GM21360 (cell line): ENCODE measurements at regions not wholly inside any gene's neighbourhood (a gene's known extent, or its start where the extent isn't known, plus 50 kb on each side); places are given as distances from the start of the nearest gene placed in this dataset.

Experiments used
- ATAC-seq: cut with Tn5 transposase; IDR thresholded peaks from one replicate; pipeline ENCODE4 v1.9.1; 2021; ENCODE audit warnings: mild to moderate bottlenecking, moderate library complexity; ENCODE audit not compliant: unreplicated experiment

DNA sequence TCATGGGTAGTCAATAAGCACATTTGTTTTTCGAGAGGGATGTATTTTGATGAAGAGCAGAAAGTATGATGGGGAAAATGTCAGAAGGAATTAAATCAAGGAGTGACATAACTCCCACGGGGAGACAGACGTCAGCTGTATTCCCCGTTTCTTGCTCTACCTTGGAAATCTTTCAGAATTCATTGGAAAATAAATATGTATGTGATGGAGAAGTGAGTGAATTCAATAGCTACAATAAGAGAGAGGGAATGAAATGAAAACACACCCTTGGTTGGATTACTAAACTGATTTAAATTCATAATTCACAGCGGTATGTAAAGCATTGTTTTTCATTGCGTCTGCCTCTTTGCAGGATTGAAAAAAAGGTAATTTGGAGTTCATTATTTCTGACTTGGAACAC lies 209.7 kb upstream of the KLF4 start:
- no peak for ATAC-seq

DNA sequence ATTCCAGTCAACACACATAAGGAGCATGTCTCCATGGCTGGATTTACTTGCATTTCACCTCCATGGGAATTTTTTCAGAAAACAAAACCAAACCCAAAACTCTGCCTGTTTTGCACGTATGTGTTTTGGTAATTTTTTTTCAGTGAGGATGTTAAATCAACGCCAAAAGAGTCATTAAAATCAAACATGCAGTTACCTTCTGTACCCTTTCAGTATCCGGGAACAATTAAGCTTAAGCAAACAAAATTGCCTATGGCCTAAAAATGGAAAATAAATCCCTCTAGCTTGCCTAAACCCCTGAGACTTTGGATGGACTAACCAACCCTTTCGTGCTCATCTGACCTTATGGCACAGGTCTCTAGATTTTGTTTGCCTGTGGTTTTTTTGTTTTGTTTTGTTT lies 209.2 kb upstream of the KLF4 start:
- no peak for ATAC-seq

DNA sequence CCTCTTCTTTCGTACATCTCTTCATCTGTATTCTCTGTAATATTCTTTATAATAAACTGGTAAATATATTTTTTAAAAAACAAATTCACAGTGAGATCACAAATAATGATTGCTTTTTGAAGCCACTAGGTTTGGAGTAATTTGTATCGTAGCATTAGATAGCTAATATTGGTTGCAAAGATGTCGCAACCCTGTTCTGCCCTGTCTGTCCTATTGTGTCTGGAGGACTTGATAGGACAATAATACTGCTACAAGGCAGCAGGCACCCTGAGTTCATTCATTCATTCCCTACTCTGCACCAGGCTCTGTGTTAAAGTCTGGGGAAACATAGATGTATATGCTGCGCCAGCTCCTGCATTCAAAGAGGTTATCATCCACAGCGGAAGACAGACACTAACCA lies 206.7 kb upstream of the KLF4 start:
- no peak for ATAC-seq

DNA sequence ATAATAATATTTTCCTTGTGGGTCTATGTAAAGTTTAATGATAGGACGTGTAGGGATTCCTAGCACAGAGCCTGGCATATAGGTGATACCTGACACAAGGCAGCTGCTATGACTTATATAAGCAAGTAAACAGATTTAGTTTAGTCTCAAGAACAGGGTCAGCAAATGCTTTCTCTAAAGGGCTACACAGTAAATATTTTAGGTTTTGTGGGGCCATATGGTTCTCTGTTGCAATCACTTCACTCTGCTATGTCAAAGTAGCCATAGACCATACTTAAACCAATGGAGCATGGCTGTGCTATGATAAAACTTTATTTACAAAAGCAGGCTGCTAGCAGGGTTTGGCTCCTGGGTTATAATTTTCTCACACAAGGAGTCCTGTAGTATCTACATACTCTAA lies 204.8 kb upstream of the KLF4 start:
- ATAC-seq = no peak

DNA sequence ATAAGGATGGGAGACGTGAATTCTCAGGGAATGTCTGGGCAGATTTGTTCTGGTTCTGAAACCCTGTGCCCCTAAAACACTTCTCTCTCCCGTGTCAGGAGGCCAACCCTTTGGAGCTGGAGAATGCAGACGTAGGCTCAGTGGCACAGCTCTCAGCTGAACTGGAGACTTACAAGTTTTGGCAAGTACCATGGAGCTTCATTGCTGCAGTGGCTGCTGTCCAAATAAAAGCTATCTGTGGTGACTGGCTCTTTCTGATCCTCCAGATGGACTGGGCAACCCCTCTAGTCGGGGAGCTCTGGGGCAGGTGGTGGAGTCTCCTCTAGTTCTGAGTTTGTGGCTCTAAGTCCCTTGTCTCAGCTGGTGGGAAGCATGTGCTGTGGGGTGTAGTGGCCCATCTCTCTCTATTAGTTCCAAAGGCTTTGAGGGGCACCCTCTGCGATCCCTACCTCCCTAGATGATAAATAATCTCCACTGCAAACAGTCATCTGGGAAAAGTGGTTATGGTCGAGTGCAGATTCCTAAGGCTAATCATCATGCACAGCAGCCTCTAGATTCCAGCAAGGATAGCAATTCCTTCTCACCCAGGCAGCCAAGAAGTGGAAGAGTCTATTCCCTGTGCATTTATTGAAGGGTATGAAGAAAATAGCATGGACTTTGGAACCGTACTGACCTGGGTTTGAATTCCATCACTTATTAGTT lies 204.2 kb upstream of the KLF4 start:
- ATAC-seq = no peak

DNA sequence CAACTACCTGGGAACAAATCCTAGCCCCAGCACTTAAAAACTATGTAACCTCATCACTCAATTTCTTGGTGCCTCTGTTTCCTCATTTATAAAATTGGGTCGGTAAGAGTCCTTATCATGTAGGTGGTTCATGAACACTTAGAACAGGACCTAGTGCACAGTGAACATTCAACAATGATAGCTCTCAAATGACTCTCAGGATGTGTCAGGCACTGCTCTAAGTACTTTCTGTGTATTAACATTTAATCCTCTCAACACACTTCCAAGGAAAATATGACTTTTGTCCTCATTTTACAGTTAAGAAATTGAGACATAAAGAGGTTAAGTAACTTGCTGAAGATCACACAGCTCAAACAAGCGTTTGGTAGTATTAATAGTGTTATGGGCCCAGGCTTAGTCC lies 202.1 kb upstream of the KLF4 start:
- ATAC-seq = no peak

DNA sequence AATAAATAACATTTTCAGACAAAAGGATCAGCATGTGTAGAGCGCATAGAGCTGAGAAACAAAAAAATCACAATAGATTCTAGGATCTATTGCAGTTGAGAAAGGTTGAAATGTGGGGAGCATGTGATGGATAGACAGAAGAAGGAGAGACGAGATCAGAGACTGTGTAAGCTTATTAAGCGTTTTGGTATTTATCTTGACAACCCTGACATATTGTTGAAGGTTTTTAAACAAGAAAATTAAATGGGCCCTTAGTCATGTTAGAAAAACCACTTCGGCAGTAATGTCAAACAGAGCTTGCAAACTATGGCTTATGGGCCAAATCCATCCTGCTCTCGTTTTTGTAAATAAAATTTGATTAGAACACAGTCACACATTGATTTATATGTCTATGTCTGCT lies 200.5 kb upstream of the KLF4 start:
- ATAC-seq = no peak

DNA sequence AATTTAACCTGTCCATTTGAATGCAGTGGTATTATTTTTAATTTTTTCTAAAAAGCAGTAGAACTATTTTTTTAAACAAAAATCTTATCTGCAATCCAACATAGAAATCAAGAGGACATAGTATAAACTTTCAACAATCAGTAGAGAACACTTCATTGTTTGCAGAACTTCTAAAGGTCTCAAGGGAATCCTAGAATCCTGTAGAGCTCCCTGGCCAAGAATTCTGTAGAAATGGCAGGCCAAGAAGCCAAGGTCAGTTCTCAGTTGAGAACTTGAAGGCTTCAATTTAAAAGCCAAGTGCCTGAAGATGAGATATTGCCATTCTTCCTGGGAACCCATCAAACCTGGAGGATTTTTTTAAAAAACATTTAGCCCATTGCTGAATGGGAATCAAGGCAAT lies 199.2 kb upstream of the KLF4 start:
- no peak for ATAC-seq

DNA sequence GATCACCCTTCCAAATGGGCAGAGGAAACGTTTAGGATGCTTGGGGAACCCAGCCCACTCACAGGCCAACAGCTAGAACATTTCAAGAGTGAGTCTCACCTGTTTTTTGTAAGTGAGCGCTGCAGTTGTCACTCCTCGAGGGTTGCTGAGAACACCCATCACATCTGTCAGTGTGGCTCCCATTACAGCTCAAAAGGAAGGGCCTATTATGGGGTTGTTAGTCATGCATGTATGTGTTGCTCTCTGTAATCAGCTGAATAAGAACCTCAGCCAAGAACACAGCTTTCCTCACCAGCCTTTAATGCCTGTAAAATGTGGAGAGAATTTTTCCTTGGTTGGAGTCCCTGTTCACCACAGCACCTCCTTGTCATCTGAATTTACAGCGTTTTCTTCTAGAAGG lies 196.3 kb upstream of the KLF4 start:
- no peak for ATAC-seq

DNA sequence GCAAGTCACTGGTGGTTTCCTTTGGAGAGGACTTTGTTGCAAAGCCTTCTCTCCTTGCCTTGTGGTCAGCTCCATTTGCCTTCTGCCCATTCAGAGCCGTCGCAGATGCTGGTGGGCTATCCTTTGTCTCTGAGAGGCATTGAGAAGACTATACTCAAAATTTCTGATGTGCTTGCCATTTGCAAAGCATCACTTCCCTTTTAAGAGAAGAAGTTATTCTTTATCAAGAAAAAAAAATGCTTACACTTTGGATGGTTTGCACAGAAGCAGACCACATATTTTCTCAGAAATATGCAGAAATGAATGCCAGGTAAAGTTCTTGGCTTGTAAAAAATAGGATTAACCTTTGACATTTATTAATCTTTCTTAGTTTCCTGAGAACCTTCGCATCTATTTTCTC lies 195.8 kb upstream of the KLF4 start:
- ATAC-seq = no peak

DNA sequence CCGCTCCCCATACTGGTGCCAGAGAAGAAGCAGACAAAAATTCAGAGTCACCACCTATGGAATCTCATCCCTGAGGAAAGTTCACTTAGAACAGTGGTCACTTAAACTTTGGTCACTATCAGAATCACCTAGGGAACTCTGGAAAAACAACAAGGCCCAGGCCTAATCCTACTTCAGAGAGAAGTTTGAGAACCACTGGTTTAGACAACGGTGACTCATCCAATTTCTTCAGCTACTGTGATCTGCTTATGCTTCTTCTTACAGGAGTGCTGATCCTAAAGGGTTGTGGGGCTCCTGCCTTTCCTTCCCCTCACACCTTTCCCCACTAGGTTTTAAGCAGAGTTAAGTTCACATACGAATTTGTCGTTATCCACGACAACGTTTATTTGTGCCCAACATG lies 194.7 kb upstream of the KLF4 start:
- no peak for ATAC-seq

DNA sequence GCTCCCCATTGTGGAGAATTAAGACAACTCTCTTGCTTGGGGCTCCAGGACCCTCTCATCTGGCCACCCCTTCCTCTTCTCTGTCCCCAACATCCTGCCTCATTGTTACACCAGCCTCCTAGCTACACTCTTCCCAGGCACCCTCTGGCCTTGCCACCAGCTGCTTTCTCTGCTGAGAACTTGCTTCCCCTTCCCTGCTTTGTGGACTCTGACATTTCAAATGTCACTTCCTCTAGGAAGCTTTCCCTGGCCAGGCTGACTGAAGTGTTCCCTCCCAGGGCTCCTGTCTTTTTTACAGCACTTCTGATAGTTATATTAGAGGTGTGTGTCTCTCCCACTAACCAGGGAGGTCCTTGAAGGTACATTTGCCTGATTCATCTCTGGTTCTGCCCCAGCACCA lies 194.0 kb upstream of the KLF4 start:
- no peak for ATAC-seq

DNA sequence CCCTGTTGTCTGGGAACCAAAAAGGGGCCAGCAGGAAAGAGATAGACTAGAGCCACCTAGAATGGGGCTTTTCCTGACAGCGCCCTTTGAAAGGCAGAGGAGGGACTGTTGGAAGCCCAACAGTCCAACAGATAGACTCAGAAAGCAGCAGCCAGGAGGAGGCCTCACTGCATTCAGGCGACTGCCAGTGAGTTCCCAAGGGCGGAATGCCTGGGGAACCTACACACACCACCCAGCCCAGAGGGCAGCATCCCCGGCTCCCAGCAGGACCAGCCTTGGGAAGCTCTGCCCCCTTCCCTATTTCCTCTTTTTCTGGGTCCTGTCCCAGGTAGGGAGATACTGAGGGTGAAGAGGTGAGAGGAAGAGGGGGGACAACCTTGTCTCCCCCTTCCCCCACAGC lies 192.4 kb upstream of the KLF4 start:
- ATAC-seq = no peak

DNA sequence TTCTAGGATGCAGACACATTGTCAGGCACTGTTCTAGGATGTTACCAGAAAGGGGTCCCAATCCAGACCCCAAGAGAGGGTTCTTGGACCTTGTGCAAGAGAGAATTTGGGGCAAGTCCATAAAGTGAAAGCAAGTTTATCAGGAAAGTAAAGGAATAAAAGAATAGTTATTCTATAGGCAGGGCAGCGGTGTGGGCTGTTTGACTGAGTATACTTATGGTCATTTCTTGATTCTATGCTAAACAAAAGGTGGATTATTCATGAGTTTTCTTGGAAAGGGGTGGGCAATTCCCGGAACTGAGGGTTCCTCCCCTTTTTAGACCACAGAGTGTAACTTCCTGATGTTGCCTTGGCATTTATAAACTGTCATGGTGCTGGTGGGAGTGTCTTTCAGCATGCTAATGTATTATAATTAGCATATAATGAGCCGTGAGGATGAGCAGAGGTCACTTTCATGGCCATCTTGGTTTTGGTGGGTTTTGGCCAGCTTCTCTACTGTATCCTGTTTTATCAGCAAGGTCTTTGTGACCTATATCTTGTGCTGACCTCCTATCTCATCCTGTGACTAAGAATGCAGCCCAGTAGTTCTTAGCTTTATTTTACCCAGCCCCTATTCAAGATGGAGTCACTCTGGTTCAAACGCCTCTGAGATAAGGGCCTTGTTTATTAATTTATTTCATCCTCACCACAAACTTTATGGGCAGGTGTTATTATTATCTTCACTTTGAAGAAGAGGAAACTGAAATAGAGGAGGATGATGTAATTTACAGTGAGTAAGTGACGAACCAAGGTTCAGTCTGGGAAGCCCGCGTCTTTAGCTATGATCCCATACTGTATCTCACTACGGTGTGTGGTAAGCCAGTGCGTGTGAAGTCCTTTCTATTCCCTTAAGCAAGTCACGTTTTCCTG lies 186.0 kb upstream of the KLF4 start:
- ATAC-seq = no peak

DNA sequence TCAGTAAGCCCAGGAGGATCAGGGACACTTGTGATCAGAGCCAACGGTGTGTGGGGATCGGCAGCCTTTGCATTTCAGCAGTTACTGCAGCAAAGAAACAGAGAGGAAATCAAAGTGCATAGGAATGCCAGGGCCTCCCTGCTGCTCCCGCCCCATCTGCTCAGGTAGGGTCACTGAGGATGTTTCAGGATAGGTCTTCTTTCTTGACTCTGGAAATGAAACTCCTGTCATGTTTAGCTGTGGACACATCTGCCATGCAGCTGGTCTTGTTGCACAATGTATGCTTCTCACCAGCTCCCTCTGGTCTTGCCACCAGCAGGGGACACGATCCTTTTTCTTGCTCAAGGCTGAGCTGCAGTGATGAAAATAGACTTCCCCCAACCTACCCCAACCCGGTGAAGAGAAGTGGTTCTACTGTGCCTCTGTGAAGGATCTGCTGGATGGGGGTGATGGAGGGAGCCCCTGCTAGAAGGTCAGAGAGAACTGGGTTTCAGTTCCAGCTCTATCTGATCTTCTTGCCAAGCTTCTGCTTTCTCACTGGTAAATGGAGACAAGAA lies 185.2 kb upstream of the KLF4 start:
- ATAC-seq = no peak

DNA sequence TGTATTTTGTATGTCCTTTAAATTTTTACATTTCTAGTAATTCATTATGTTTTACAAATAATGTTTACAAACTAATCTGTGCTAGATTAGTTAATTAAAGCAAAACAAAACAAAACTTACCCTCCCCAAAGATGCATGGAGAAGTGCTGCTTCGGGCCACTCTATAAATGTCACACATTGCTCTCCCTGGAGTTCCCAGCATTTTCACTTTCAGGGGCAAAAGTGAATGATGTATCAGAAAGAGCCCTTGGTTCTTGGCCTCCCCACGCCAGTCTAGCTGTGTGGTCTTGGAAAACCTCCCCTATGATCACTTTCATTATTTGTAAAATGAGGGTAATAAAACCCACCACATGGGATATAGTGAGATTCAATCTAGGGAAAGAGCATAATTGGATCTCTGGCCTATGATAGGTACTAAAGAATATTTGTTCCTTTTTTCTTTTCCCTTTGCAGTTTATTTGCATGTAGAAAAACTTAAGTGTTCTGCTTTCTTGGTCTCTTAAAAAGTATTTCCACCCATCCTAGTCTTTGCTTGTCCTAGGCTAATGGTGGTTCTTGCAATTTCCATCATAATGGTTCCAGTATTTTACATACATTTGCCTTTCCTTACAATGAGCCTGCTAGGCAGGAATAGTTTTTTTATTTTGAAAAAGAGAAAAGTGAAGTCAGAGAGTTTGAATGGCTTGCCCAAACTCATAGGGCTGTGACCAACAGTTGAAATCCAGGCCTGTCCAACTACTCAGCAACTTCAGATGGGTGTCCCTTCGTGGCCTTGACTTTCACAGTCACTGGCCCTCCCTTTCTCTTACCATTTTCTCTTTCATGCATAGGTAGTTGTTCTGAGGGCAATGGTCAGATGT lies 184.5 kb upstream of the KLF4 start:
- ATAC-seq = no peak

DNA sequence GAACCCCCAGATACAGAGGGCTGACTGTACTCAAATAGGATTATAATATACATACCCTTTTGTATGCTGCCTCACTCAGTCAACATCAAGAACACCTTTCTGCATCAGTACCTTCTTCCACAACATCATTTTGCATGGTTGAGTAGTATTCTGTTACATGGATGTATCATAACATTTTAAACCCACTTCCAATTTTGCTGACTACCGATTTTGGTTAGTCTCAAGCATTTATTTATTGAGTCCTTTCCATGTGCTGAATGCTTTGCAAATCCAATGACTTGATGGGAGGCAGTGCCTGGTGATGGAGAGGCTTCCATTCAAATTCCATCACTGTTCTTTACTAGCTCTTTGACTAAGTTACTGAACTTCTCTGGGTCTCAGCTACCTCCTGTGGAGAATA lies 182.0 kb upstream of the KLF4 start:
- ATAC-seq = no peak

DNA sequence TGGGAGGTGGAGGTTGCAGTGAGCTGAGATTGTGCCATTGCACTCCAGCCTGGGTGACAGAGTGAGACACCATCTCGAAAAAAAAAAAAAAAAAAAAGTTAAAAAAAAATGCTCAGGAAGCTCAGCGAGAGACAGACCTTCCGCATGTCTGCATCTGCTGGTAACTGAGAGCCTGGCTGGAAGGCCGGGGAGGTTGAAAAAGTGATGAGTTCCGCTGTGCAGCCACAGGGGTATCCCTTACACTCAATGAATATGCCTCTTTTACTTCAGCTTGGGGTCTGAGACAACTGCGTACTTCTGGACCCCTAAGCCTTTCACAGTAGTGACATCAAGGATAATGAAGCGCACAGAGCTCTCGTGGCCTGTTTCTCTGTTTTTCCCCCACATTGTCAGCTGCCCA lies 179.9 kb upstream of the KLF4 start:
- ATAC-seq = no peak

DNA sequence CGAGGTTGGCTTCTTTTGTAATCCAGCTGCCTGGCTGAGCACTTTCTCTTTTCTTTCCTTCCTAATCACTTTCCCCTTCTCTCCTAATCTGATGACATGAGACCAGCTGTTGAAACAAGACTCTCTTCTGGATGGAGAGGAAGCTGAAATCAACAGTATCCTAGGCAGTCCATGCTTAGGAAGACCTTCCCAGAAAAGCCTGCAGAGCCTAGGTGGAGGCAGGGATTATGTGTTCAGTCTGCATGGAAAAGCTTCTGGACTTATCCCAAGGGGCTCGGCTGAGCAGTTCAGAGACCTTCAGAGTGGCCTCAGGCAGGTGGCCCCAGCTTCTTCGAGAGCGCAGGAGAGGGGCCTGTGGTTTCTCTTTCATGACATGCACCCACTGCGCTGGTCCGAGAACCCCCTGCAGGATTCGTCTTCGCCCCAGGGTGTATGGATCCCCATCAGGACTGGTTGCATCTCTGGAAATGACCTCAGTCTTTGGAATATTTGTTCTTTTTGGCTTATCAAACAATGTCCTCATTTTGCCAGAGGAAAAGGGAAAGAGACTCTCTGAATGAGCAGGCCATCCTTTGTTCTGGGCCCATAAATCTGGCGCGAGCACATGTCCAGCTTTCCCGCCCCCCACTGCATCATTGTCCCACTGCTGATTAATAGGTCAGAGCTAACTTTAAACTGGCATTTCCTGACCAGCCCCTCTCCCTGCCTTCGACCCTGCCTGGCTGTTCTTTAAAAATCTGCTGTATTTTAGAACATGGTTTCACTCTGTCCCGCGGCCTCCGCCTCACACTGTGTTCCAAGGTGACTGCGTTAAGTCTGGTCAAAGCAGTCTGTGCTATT lies 177.9 kb upstream of the KLF4 start:
- no peak for ATAC-seq

DNA sequence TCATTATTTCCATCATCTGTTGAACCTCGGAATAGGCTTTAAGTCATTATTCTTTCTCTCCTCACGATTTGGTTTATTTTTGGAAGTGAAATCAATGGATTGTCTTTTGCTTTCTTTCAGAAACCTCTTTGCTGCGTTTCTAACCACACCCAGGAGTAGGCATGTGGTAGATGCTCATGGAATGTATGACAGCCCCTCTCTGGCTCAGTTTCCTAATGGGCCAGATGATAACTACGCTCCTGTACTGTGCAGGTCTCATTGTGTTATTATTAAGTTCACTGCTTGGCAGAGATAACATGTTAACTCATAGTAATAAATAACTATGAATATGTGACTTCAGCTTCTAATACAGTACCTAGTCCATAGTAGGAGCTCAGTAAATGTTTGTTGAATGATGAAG lies 175.5 kb upstream of the KLF4 start:
- no peak for ATAC-seq
